ENCODE measurements at regions not wholly inside any gene's neighbourhood (a gene's known extent, or its start where the extent isn't known, plus 50 kb on each side); places are given as distances from the start of the nearest gene placed in this dataset.
"Not testable (repeated sequence)": the region's sequence is repeated elsewhere in the genome, so short reads cannot be mapped to it uniquely, and the experiment has no call there.

GRCh38 chr21:35982717-35983116, 77.6 kb downstream of the SETD4 start:
- Mint-ChIP-seq H3K4me3 (ENCODE audit: unreplicated experiment) (no peak overlapping the region), H3K4me1 (ENCODE audit: low read depth, unreplicated experiment) (no peaks in the 10 kb centered on the region), H3K36me3 (ENCODE audit: unreplicated experiment) (no peaks in the 10 kb centered on the region), H3K27ac (ENCODE audit: unreplicated experiment) (no peak overlapping the region), H3K9me3 (ENCODE audit: unreplicated experiment) (peaks cover 2% of the 10 kb centered on the region), H3K27me3 (ENCODE audit: unreplicated experiment) (peaks cover 2% of the 10 kb centered on the region)
- no peak for TF ChIP-seq CTCF (IDR thresholded peaks at IDR 0.05; ENCODE audit: partially characterized antibody, unreplicated experiment)
- DNase-seq: no peak

- H3K4me3 Mint-ChIP-seq (ENCODE audit: unreplicated experiment): no peak overlapping the region
- peaks cover 2% of the 10 kb centered on the region for H3K9me3 Mint-ChIP-seq (ENCODE audit: unreplicated experiment)
- DNase-seq: no peak
- no peaks in the 10 kb centered on the region for H3K4me1 Mint-ChIP-seq (ENCODE audit: low read depth, unreplicated experiment)
- no peak overlapping the region for H3K27ac Mint-ChIP-seq (ENCODE audit: unreplicated experiment)
- peaks cover 2% of the 10 kb centered on the region for H3K27me3 Mint-ChIP-seq (ENCODE audit: unreplicated experiment)
- no peak for TF ChIP-seq CTCF (IDR thresholded peaks at IDR 0.05; ENCODE audit: partially characterized antibody, unreplicated experiment)
- H3K36me3 Mint-ChIP-seq (ENCODE audit: unreplicated experiment): no peaks in the 10 kb centered on the region
Observed at GRCh38 chr21:35981514-35982070, 78.7 kb downstream of the SETD4 start.

GRCh38 chr21:35980821-35981220, 79.5 kb downstream of the SETD4 start:
- peaks cover 2% of the 10 kb centered on the region for H3K27me3 Mint-ChIP-seq (ENCODE audit: unreplicated experiment)
- no peak overlapping the region for H3K27ac Mint-ChIP-seq (ENCODE audit: unreplicated experiment)
- H3K9me3 Mint-ChIP-seq (ENCODE audit: unreplicated experiment): peaks cover 2% of the 10 kb centered on the region
- no peak for DNase-seq
- H3K36me3 Mint-ChIP-seq (ENCODE audit: unreplicated experiment): no peaks in the 10 kb centered on the region
- no peak overlapping the region for H3K4me3 Mint-ChIP-seq (ENCODE audit: unreplicated experiment)
- H3K4me1 Mint-ChIP-seq (ENCODE audit: low read depth, unreplicated experiment): no peaks in the 10 kb centered on the region
- TF ChIP-seq CTCF (IDR thresholded peaks at IDR 0.05; ENCODE audit: partially characterized antibody, unreplicated experiment): no peak

- H3K27me3 Mint-ChIP-seq (ENCODE audit: unreplicated experiment); H3K4me3 Mint-ChIP-seq (ENCODE audit: unreplicated experiment); H3K36me3 Mint-ChIP-seq (ENCODE audit: unreplicated experiment); H3K9me3 Mint-ChIP-seq (ENCODE audit: unreplicated experiment); H3K27ac Mint-ChIP-seq (ENCODE audit: unreplicated experiment); H3K4me1 Mint-ChIP-seq (ENCODE audit: low read depth, unreplicated experiment); DNase-seq: not testable (repeated sequence)
Observed at GRCh38 chr21:35977860-35978259, 82.5 kb downstream of the SETD4 start.

- H3K9me3 Mint-ChIP-seq (ENCODE audit: unreplicated experiment): no peaks in the 10 kb centered on the region
- TF ChIP-seq CTCF (IDR thresholded peaks at IDR 0.05; ENCODE audit: partially characterized antibody, unreplicated experiment): no peak
- no peak overlapping the region for H3K4me3 Mint-ChIP-seq (ENCODE audit: unreplicated experiment)
- no peak for DNase-seq
- no peak overlapping the region for H3K27ac Mint-ChIP-seq (ENCODE audit: unreplicated experiment)
- peaks cover 2% of the 10 kb centered on the region for H3K27me3 Mint-ChIP-seq (ENCODE audit: unreplicated experiment)
- no peaks in the 10 kb centered on the region for H3K4me1 Mint-ChIP-seq (ENCODE audit: low read depth, unreplicated experiment)
- H3K36me3 Mint-ChIP-seq (ENCODE audit: unreplicated experiment): no peaks in the 10 kb centered on the region
Observed at GRCh38 chr21:35976929-35977328, 83.4 kb downstream of the SETD4 start.
